Activated CD4-positive, alpha-beta T cell treated with anti-CD3 and anti-CD28 coated beads, Interleukin-2, amount 10 ng/mL, durations not matched to agents 24 days and 14 days (primary cell): ENCODE measurements at regions not wholly inside any gene's neighbourhood (a gene's known extent, or its start where the extent isn't known, plus 50 kb on each side); places are given as distances from the start of the nearest gene placed in this dataset.

Experiments
- DNase-seq: peaks from one replicate; pipeline ENCODE4 v3.0.0; 2022
- H3K27ac Mint-ChIP-seq: one replicate; pipeline ENCODE4 v1.8.0; 2022; ENCODE audit warnings: mild to moderate bottlenecking, mixed read lengths
- H3K27me3 Mint-ChIP-seq: one replicate; pipeline ENCODE4 v1.8.0; 2022; ENCODE audit warnings: mixed read lengths
- H3K36me3 Mint-ChIP-seq: one replicate; pipeline ENCODE4 v1.8.0; 2022; ENCODE audit warnings: low read depth, mild to moderate bottlenecking, mixed read lengths
- H3K4me1 Mint-ChIP-seq: one replicate; pipeline ENCODE4 v1.8.0; 2021; ENCODE audit warnings: mixed read lengths
- H3K4me3 Mint-ChIP-seq: one replicate; pipeline ENCODE4 v1.8.0; 2022; ENCODE audit warnings: mild to moderate bottlenecking, moderate library complexity, mixed read lengths
- H3K9me3 Mint-ChIP-seq: one replicate; pipeline ENCODE4 v1.8.0; 2021; ENCODE audit warnings: mixed read lengths
- intact Hi-C: fragments of 100-400 bp; cut with micrococcal nuclease; formaldehyde crosslinking; loops from one replicate; pipeline ENCODE4 v1.15.1; 2023

DNA sequence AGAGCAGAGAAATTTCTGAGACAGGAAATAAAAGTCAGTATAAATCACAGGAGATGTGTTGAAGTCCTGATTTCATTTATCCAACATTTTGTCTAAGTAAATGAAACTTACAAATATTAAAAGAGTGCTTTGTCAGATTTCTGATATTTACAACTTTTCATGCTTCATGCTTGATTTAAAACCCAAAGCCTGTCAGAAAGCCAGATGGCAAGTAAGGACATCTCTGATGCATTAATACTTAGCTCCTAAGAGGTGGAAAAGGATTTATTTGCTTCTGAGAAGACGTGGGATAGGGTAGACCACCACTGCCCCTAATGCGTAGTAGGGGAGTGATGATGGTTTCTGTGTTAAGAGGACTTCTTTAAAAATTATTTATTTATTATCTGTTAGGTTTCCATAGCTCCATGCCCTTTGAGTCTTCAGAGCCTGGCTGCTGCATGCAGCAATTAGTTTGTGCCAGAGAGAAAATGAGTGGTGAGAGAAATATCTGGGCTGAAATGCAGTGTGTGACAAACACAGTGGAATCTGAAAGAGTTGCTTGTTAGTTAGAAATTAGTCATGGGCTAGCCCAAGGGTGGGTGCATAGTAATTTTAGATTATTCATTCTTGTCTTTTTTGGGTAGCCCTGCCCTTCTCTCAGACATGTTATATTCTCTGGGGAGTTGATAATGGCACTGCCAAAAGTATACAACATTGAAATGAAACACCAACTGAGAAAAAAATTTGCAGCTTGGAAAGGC lies 333.8 kb downstream of the C4orf33 start:
- Mint-ChIP-seq H3K4me1 (no peaks in the 10 kb centered on the region), H3K36me3 (no peaks in the 10 kb centered on the region), H3K27me3 (no peaks in the 10 kb centered on the region), H3K9me3 (no peaks in the 10 kb centered on the region), H3K4me3 (no peak overlapping the region), H3K27ac (no peak overlapping the region)
- DNase-seq = no peak
- intact Hi-C loops = no loop called here

DNA sequence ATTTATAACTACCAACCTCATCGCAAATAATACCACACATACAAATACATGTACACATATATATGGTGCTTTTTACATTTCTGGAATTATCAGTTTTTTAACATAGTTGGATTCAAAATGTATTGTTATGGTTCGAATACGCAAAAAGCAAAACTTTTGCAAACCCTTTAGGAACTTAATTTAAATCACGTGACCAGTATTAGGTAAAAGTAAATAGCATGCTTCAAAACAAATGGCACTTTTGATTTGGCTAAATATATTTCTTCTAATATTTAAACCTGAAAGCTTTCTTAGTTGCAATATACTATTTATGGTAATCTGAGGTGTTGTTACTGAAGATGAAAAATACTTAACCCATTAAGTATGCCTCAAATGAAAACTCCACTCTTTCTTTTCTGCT lies 341.4 kb downstream of the C4orf33 start:
- no peak overlapping the region for H3K4me3 Mint-ChIP-seq
- H3K27ac Mint-ChIP-seq = no peak overlapping the region
- DNase-seq = no peak
- no peaks in the 10 kb centered on the region for H3K4me1 Mint-ChIP-seq
- no peaks in the 10 kb centered on the region for H3K27me3 Mint-ChIP-seq
- intact Hi-C loops = no loop called here
- H3K9me3 Mint-ChIP-seq = no peaks in the 10 kb centered on the region
- H3K36me3 Mint-ChIP-seq = no peaks in the 10 kb centered on the region

DNA sequence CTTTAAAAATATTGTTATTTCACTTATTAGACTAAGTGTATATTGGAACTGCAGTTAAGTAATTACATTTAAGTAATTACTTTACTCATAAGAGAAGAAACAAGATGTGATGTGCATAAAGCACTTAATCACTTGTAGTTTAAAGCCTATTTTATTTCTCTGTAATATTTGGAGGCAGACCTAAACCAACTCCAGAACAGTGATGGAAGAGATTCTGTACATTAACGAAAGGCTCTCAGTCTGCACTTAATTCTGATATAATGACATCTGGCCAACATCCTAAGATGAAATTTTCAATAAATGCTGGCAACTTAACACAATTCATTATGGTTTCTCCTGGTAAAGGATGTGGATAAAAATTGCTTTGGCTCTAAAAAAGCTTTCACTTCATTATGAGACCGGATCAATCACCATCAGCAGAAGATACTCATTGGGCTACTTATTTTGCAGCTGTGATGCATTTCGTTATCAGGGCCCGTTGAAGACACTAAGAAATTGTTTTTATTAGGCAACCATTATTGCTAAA lies 342.6 kb downstream of the C4orf33 start:
- no peak overlapping the region for H3K4me3 Mint-ChIP-seq
- H3K27ac Mint-ChIP-seq = no peak overlapping the region
- no peak for DNase-seq
- H3K9me3 Mint-ChIP-seq = no peaks in the 10 kb centered on the region
- H3K4me1 Mint-ChIP-seq = no peaks in the 10 kb centered on the region
- intact Hi-C loops = no loop called here
- H3K27me3 Mint-ChIP-seq = no peaks in the 10 kb centered on the region
- no peaks in the 10 kb centered on the region for H3K36me3 Mint-ChIP-seq

DNA sequence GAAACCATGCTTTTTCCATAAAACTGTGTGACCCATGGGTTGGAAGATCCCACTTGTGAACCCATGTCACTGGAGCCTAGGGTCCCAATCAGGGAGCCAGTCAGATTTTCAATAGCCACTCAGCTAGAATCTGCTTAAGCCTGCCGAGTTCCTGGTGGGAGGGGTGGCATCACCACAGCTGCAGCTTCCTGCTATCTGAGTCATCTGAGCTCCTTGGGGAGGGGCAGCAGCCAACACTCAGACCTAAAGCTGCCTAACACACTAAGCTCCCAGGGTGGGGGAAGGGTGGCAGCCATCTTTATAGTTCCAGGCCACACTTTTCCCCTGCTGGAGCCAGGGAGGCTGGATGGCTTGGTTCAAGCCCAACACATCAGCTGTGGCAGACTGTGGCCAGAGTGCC lies 350.1 kb downstream of the C4orf33 start:
- intact Hi-C loops = no loop called here
- no peak for DNase-seq
- Mint-ChIP-seq H3K4me1 (no peaks in the 10 kb centered on the region), H3K9me3 (no peaks in the 10 kb centered on the region), H3K27ac (no peak overlapping the region), H3K27me3 (no peaks in the 10 kb centered on the region), H3K4me3 (no peak overlapping the region), H3K36me3 (no peaks in the 10 kb centered on the region)

DNA sequence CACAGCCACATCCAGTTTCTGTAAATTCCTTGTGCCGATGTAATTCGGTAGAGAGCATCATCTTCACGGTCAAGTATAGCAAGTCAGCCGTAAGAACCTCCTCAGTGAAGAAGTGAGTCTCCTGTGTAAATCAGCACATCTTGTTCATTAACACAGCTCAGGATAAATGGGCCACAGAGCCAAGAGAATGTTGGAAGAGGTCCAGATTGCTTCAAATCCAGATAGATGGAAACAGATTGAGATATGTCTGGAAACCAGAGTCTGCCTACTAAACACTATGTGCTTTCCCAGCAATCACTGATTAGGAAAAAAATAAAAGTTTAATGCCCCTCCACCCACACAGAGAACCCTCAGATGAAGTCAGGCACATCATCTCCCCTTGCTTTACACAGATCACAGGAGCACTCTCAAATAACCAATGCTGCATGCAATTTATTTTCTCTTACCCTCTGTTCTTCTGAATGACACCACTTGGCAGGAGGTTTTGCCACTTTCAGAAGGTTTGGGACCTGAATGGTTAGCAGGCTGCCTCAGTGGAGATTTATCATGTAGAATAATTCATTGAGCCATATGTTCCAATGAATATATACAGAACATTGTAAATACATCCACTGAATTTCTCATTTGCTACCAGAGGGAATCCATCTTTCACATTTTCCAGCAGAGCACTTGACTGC lies 357.7 kb downstream of the C4orf33 start:
- intact Hi-C loops = no loop called here
- H3K36me3 Mint-ChIP-seq = no peaks in the 10 kb centered on the region
- H3K4me1 Mint-ChIP-seq = no peaks in the 10 kb centered on the region
- no peak for DNase-seq
- no peaks in the 10 kb centered on the region for H3K9me3 Mint-ChIP-seq
- H3K4me3 Mint-ChIP-seq = no peak overlapping the region
- no peak overlapping the region for H3K27ac Mint-ChIP-seq
- no peaks in the 10 kb centered on the region for H3K27me3 Mint-ChIP-seq

DNA sequence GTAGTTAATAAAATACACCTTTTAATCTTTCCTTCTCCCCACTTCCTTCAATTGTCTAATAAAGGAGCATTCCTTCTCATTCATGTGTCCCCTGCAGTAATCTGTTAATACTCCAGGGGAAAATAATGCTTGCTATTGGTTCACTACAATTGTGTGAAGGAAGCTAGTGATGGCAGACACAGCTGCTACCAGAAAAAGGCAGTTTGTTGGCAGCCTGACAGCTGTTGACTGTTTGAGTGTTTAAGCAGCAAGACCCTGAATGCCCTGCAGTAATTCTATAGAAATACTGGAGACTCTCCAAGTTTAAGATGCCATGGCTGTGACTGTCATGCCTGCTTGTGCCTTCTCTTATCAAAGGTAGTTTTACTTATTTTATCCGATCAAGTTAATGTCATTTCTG lies 359.5 kb downstream of the C4orf33 start:
- Mint-ChIP-seq H3K4me1 (no peaks in the 10 kb centered on the region), H3K27ac (no peak overlapping the region), H3K4me3 (no peak overlapping the region), H3K27me3 (no peaks in the 10 kb centered on the region), H3K9me3 (no peaks in the 10 kb centered on the region), H3K36me3 (no peaks in the 10 kb centered on the region)
- DNase-seq = no peak
- intact Hi-C loops = no loop called here

DNA sequence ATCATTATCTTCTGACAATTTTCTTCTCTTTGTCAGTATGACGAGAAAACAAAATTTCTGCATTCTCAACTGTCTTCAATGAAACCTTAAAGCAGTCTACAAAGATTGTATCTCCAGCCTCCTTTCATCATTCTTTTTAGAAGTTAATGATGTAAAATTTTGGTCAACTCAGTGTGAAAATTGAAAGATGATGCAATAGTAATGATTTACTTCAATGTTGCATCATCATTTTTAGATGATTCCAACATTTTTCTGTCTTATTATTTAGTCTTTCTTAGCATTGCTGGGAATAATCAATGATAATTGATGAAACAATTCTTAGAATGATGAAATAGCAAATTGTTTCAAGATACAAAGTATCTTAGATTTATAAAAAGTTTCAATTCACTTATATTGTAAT lies 372.7 kb downstream of the C4orf33 start:
- no peaks in the 10 kb centered on the region for H3K27me3 Mint-ChIP-seq
- H3K9me3 Mint-ChIP-seq = no peaks in the 10 kb centered on the region
- intact Hi-C loops = no loop called here

DNA sequence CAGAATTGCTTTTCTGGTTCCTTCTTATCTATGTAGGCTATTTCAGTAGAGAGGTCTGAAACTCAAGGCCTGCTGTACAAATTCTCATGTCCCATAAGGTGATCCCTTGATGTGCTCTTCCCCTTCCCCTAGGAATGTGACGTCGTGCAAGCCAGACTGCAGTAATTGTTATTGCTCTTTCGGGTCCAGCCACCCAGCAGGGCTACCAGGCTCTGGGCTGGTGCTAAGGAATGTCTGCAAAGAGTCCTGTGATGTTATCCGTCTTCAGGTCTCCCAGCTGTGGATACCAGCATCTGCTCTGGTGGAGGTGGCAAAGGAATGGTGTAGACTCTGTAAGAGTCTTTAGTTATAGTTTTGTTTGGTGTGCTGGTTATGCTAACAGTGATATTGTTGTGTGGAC lies 378.7 kb downstream of the C4orf33 start:
- Mint-ChIP-seq H3K4me3 (no peak overlapping the region), H3K9me3 (no peaks in the 10 kb centered on the region), H3K4me1 (no peaks in the 10 kb centered on the region), H3K36me3 (no peaks in the 10 kb centered on the region), H3K27ac (no peak overlapping the region), H3K27me3 (no peaks in the 10 kb centered on the region)
- intact Hi-C loops = no loop called here
- no peak for DNase-seq

More for the DNA sequence above, 372.7 kb downstream of the C4orf33 start:
- Mint-ChIP-seq H3K4me3 (no peak overlapping the region), H3K27ac (no peak overlapping the region), H3K4me1 (no peaks in the 10 kb centered on the region), H3K36me3 (no peaks in the 10 kb centered on the region)
- DNase-seq = no peak

DNA sequence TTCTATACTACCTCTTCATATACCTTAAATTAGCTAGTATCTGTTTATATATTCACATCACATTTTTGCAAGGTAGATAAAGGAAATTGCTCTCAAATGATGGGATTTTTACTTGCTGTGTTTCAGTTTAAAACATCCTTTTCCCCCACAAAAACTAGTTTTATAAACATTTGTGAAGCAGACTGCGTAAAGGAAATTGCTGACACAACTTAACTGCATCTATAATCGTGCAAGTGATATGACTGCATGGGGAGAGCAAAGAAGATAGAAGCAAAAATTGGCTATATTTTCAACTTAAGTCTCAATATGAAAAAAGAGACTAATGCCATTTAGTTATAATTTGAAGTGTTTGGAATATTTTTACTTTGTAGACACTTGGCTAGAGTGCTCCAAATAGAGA lies 385.2 kb downstream of the C4orf33 start:
- Mint-ChIP-seq H3K4me3 (no peak overlapping the region), H3K9me3 (no peaks in the 10 kb centered on the region), H3K4me1 (no peaks in the 10 kb centered on the region), H3K36me3 (no peaks in the 10 kb centered on the region), H3K27me3 (no peaks in the 10 kb centered on the region), H3K27ac (no peak overlapping the region)
- no peak for DNase-seq
- intact Hi-C loops = no loop called here

DNA sequence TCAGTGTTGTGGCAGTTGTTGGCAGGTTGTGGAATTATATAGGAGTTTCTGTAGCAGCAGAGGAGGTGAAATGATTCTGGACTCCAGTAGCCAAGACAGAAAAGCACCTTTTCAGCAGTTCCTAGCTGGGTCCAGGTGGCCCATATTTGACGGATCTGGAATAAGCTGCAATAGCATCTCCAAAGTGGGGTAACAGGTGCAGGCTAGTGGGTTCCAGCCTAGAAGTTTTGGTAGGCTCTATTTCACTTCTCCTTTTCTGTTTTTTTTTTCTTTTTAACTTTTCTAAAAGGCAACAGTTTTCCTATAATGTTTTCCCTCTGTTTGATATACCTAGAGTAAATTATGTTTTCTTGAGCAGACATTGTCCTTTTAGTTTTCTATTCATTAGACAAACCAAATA lies 392.5 kb downstream of the C4orf33 start:
- no peaks in the 10 kb centered on the region for H3K4me1 Mint-ChIP-seq
- intact Hi-C loops = no loop called here
- no peak for DNase-seq
- H3K9me3 Mint-ChIP-seq = no peaks in the 10 kb centered on the region
- peaks cover 2% of the 10 kb centered on the region for H3K27me3 Mint-ChIP-seq
- no peak overlapping the region for H3K27ac Mint-ChIP-seq
- H3K36me3 Mint-ChIP-seq = no peaks in the 10 kb centered on the region
- no peak overlapping the region for H3K4me3 Mint-ChIP-seq

DNA sequence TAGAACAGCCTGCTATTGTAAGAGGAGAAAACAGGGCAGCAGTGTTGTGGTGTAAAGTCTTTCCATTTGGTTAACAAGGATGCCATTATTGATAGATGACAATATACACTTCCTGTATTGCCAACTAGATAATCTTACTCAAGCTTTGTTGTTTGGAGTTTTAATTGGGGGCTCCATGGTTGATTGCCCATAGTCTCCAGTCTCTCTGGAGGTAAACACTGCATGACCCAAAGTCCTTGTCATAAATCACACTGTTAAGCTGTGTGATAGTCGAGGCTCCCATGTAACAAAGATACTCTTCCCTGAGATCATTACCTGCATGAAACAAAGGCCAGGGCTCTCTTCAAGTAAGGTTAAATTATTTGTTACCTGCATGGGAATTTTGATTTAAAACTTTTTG lies 394.6 kb downstream of the C4orf33 start:
- Mint-ChIP-seq H3K27ac (no peak overlapping the region), H3K27me3 (peaks cover 2% of the 10 kb centered on the region), H3K4me1 (no peaks in the 10 kb centered on the region), H3K36me3 (no peaks in the 10 kb centered on the region), H3K4me3 (no peak overlapping the region), H3K9me3 (no peaks in the 10 kb centered on the region)
- no peak for DNase-seq
- intact Hi-C loops = no loop called here

DNA sequence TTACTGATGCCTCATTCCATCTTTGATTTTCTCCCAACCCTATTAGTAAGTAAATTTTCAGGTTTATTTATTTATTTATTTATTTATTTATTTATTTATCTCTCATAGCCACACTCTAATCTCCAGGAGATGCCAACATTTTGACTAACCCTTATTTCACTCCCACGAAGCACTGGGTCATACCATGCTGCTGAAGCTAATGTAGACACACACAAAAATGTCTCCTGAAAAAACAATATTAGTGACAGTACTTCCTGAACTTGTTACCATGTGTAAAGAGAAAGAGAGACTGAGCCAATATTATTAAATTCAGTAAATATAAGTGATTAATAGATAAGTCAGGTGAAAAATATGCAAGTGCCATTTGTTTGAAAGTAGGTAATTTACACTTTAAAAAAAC lies 402.7 kb downstream of the C4orf33 start:
- H3K36me3 Mint-ChIP-seq = no peaks in the 10 kb centered on the region
- no peaks in the 10 kb centered on the region for H3K4me1 Mint-ChIP-seq
- intact Hi-C loops = no loop called here
- DNase-seq = no peak
- H3K4me3 Mint-ChIP-seq = no peak overlapping the region
- H3K27ac Mint-ChIP-seq = no peak overlapping the region
- H3K9me3 Mint-ChIP-seq = no peaks in the 10 kb centered on the region
- H3K27me3 Mint-ChIP-seq = no peaks in the 10 kb centered on the region

DNA sequence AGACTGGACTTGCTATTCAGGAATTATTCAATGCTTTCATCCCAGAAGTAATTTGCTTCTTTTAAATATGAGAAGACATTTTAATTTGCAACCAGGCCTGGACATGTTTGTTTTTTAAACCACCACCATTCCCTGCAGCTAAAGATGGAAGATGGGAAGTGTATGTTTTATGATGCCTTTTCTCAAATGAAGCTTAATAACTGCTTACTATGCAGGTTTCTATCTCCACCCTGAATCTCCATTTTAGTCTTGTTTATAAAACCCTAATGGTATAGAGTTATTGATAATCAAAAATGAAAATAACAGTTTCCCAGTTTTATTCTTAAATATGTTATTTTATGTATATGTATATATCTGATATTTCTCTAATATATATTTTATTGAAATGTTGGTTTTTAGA lies 418.9 kb downstream of the C4orf33 start:
- H3K27ac Mint-ChIP-seq = no peak overlapping the region
- intact Hi-C loops = no loop called here
- H3K27me3 Mint-ChIP-seq = no peaks in the 10 kb centered on the region
- no peak for DNase-seq
- H3K36me3 Mint-ChIP-seq = no peaks in the 10 kb centered on the region
- H3K9me3 Mint-ChIP-seq = no peaks in the 10 kb centered on the region
- H3K4me1 Mint-ChIP-seq = no peaks in the 10 kb centered on the region
- no peak overlapping the region for H3K4me3 Mint-ChIP-seq

DNA sequence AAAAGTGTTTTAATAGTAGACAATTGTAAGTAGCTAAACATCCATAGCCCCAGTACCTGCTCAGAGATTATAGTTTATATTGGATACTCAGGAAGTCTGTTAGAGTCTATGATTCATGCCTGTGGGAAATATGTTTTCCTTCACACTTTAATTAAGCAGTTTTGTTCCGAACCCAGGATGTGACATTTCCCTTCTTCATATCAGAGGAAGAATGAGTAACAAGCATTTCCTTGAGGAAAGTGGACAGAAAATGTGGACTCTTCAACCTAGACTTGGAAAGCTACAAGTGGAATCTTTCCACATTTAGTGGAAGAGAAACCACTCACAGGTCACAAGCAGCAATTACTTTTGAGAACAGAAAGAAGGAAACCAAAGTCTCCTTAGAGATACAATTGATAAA lies 419.4 kb downstream of the C4orf33 start:
- intact Hi-C loops = no loop called here
- DNase-seq = no peak
- Mint-ChIP-seq H3K4me3 (no peak overlapping the region), H3K36me3 (no peaks in the 10 kb centered on the region), H3K27ac (no peak overlapping the region), H3K9me3 (no peaks in the 10 kb centered on the region), H3K27me3 (no peaks in the 10 kb centered on the region), H3K4me1 (no peaks in the 10 kb centered on the region)

DNA sequence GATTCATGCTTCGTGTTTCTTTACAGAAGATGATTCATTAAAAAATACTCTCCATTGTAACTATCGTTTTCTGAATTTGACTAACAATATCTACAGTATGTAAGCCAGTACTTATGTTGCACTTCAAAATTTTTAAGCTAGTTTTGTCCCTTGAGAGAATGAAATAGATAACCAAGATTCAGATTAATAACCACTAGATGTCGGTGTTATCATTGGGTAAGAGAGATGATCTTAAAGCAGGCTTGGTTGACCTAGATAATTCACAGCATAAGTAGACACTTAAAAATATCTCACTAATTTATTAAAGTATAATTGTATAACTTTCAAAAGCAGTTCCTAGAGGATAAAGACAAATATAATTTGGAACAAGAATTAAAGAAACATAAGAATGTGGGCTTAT lies 430.9 kb downstream of the C4orf33 start:
- no peaks in the 10 kb centered on the region for H3K27me3 Mint-ChIP-seq
- no peak for DNase-seq
- intact Hi-C loops = no loop called here

More for the DNA sequence above, 430.9 kb downstream of the C4orf33 start:
- no peak overlapping the region for H3K27ac Mint-ChIP-seq
- H3K4me3 Mint-ChIP-seq = no peak overlapping the region
- no peaks in the 10 kb centered on the region for H3K4me1 Mint-ChIP-seq
- no peaks in the 10 kb centered on the region for H3K36me3 Mint-ChIP-seq
- H3K9me3 Mint-ChIP-seq = no peaks in the 10 kb centered on the region
